ENCODE measurements at regions not wholly inside any gene's neighbourhood (a gene's known extent, or its start where the extent isn't known, plus 50 kb on each side); places are given as distances from the start of the nearest gene placed in this dataset.

GRCh38 chr22:44620841-44621257 is 81.2 kb upstream of the PRR5 start:
- Histone ChIP-seq H3K27me3 (ENCODE audit: insufficient read depth) (no peaks in the 10 kb centered on the region), H3K9me2 (no peaks in the 10 kb centered on the region), H3K36me3 (replicated peaks in 1 of 2; ENCODE audit: control insufficient read depth in 1 of 2, insufficient read depth in 2 of 2, low read length in 1 of 2) (no peaks in the 10 kb centered on the region), H3K4me3 (ENCODE audit: low read depth in 2 of 2, low read length in 1 of 2) (no peak overlapping the region), H3K9ac (no peak overlapping the region), H3K4me1 (ENCODE audit: control insufficient read depth in 1 of 2, insufficient read depth in 2 of 2, low read depth in 1 of 2, low read length in 1 of 2) (no peaks in the 10 kb centered on the region; a peak in 1 of 4 replicates), H3K4me2 (no peak overlapping the region), H3K27ac (ENCODE audit: low read depth in 2 of 2, low read length in 1 of 2) (no peak overlapping the region), H4K20me1 (ENCODE audit: insufficient read depth) (no peaks in the 10 kb centered on the region), H3F3A (replicated peaks; ENCODE audit: insufficient read depth) (no peaks in the 10 kb centered on the region), H3K79me2 (ENCODE audit: insufficient read depth) (no peaks in the 10 kb centered on the region), H2AFZ (ENCODE audit: low read depth) (no peak overlapping the region), H3K9me3 (no peaks in the 10 kb centered on the region)
- no peak for DNase-seq
- WGBS (ENCODE audit: low lambda C conversion rate): 72% methylated on average over 5 of the region's 13 CpGs
- TF ChIP-seq TEAD4 (IDR thresholded peaks at IDR 0.05; ENCODE audit: borderline replicate concordance, insufficient read depth) (no peak), MAX (IDR thresholded peaks at IDR 0.05; ENCODE audit: low read depth) (no peak), RXRA (IDR thresholded peaks at IDR 0.05; ENCODE audit: borderline replicate concordance, low read depth) (no peak), FOSL2 (IDR thresholded peaks at IDR 0.05; ENCODE audit: borderline replicate concordance, low read depth) (no peak), CHD2 (IDR thresholded peaks at IDR 0.05; ENCODE audit: low read length, partially characterized antibody) (no peak), JUND (IDR thresholded peaks at IDR 0.05) (no peak), SIN3A (IDR thresholded peaks at IDR 0.05; ENCODE audit: borderline replicate concordance, low read depth, low read length) (no peak), REST (IDR thresholded peaks at IDR 0.05; ENCODE audit: low read depth, low read length) (no peak), NFIC (IDR thresholded peaks at IDR 0.05; ENCODE audit: borderline replicate concordance) (no peak), RCOR1 (IDR thresholded peaks at IDR 0.05; ENCODE audit: low read length) (no peak), RAD21 (IDR thresholded peaks at IDR 0.05; ENCODE audit: low read length) (no peak), ELF1 (IDR thresholded peaks at IDR 0.05) (no peak), TCF12 (IDR thresholded peaks at IDR 0.05) (no peak), SMC3 (IDR thresholded peaks at IDR 0.05; ENCODE audit: low read depth, low read length) (no peak), EP300 (IDR thresholded peaks at IDR 0.05; ENCODE audit: borderline replicate concordance in 1 of 2, low read depth in 1 of 2, low read length in 1 of 2) (no peak), MXI1 (IDR thresholded peaks at IDR 0.05; ENCODE audit: low read depth, low read length) (no peak), USF2 (IDR thresholded peaks at IDR 0.05; ENCODE audit: borderline replicate concordance, low read depth, low read length) (no peak), GATA2 (CRISPR knock-in tag; IDR thresholded peaks at IDR 0.05) (no peak)
- ChIA-PET CTCF (interaction anchor here (0.9 kb wide), 1 partner anchor 64 kb away, joined by 3 read pairs; no protein-coding TSS in a partner anchor), POLR2A (no interaction called here)
